ENCODE measurements at regions not wholly inside any gene's neighbourhood (a gene's known extent, or its start where the extent isn't known, plus 50 kb on each side); places are given as distances from the start of the nearest gene placed in this dataset.

GRCh38 chr4:171759274-171759673 lies 53.9 kb upstream of the GALNTL6 start:
- Histone ChIP-seq H3K27me3 (ENCODE audit: control insufficient read depth, insufficient read depth, low read length) (no peaks in the 10 kb centered on the region), H3K4me3 (ENCODE audit: low read length) (no peak overlapping the region), H3K27ac (ENCODE audit: low read length) (no peak overlapping the region), H3K4me1 (ENCODE audit: control insufficient read depth, insufficient read depth, low read length) (no peaks in the 10 kb centered on the region), H3K36me3 (ENCODE audit: control insufficient read depth, insufficient read depth, low read length) (no peaks in the 10 kb centered on the region), H3K9me3 (ENCODE audit: control insufficient read depth, low read depth, low read length) (no peaks in the 10 kb centered on the region)
- WGBS (ENCODE audit: insufficient coverage, low lambda C conversion rate), result no CpG with 5 or more reads among the region's 5 CpGs
- DNase-seq, result no peak

- no peaks in the 10 kb centered on the region for H3K36me3 ChIP-seq (ENCODE audit: control insufficient read depth, insufficient read depth, low read length)
- H3K27me3 ChIP-seq (ENCODE audit: control insufficient read depth, insufficient read depth, low read length), result no peaks in the 10 kb centered on the region
- 100% methylated on average over 1 of the region's 2 CpGs for WGBS (ENCODE audit: insufficient coverage, low lambda C conversion rate)
- no peak overlapping the region for H3K27ac ChIP-seq (ENCODE audit: low read length)
- no peaks in the 10 kb centered on the region for H3K4me1 ChIP-seq (ENCODE audit: control insufficient read depth, insufficient read depth, low read length)
- no peak overlapping the region for H3K4me3 ChIP-seq (ENCODE audit: low read length)
- H3K9me3 ChIP-seq (ENCODE audit: control insufficient read depth, low read depth, low read length), result no peaks in the 10 kb centered on the region
- DNase-seq, result no peak
Measured at GRCh38 chr4:171751538-171751937, 61.7 kb upstream of the GALNTL6 start.

GRCh38 chr4:171746418-171746817 lies 66.8 kb upstream of the GALNTL6 start:
- H3K27ac ChIP-seq (ENCODE audit: low read length), result no peak overlapping the region
- no peak for DNase-seq
- H3K4me3 ChIP-seq (ENCODE audit: low read length), result no peak overlapping the region

GRCh38 chr4:171742436-171742835 lies 70.8 kb upstream of the GALNTL6 start:
- H3K4me3 ChIP-seq (ENCODE audit: low read length), result no peak overlapping the region

More at GRCh38 chr4:171746418-171746817, 66.8 kb upstream of the GALNTL6 start:
- no peaks in the 10 kb centered on the region for H3K27me3 ChIP-seq (ENCODE audit: control insufficient read depth, insufficient read depth, low read length)
- H3K36me3 ChIP-seq (ENCODE audit: control insufficient read depth, insufficient read depth, low read length), result no peaks in the 10 kb centered on the region
- H3K4me1 ChIP-seq (ENCODE audit: control insufficient read depth, insufficient read depth, low read length), result no peaks in the 10 kb centered on the region
- no peaks in the 10 kb centered on the region for H3K9me3 ChIP-seq (ENCODE audit: control insufficient read depth, low read depth, low read length)

GRCh38 chr4:171727185-171727584 lies 86.0 kb upstream of the GALNTL6 start:
- WGBS (ENCODE audit: insufficient coverage, low lambda C conversion rate), result 100% methylated on average over 1 of the region's 1 CpG
- Histone ChIP-seq H3K4me1 (ENCODE audit: control insufficient read depth, insufficient read depth, low read length) (no peaks in the 10 kb centered on the region), H3K4me3 (ENCODE audit: low read length) (no peak overlapping the region), H3K9me3 (ENCODE audit: control insufficient read depth, low read depth, low read length) (peaks cover 5% of the 10 kb centered on the region), H3K27ac (ENCODE audit: low read length) (no peak overlapping the region), H3K27me3 (ENCODE audit: control insufficient read depth, insufficient read depth, low read length) (no peaks in the 10 kb centered on the region), H3K36me3 (ENCODE audit: control insufficient read depth, insufficient read depth, low read length) (no peaks in the 10 kb centered on the region)
- no peak for DNase-seq

More at GRCh38 chr4:171742436-171742835, 70.8 kb upstream of the GALNTL6 start:
- no peaks in the 10 kb centered on the region for H3K9me3 ChIP-seq (ENCODE audit: control insufficient read depth, low read depth, low read length)
- H3K27ac ChIP-seq (ENCODE audit: low read length), result no peak overlapping the region
- no peak for DNase-seq
- WGBS (ENCODE audit: insufficient coverage, low lambda C conversion rate), result 94% methylated on average over 3 of the region's 5 CpGs
- H3K36me3 ChIP-seq (ENCODE audit: control insufficient read depth, insufficient read depth, low read length), result no peaks in the 10 kb centered on the region
- no peaks in the 10 kb centered on the region for H3K4me1 ChIP-seq (ENCODE audit: control insufficient read depth, insufficient read depth, low read length)
- H3K27me3 ChIP-seq (ENCODE audit: control insufficient read depth, insufficient read depth, low read length), result no peaks in the 10 kb centered on the region

- Histone ChIP-seq H3K4me1 (ENCODE audit: control insufficient read depth, insufficient read depth, low read length) (no peaks in the 10 kb centered on the region), H3K4me3 (ENCODE audit: low read length) (no peak overlapping the region), H3K27ac (ENCODE audit: low read length) (no peak overlapping the region), H3K36me3 (ENCODE audit: control insufficient read depth, insufficient read depth, low read length) (no peaks in the 10 kb centered on the region), H3K27me3 (ENCODE audit: control insufficient read depth, insufficient read depth, low read length) (no peaks in the 10 kb centered on the region), H3K9me3 (ENCODE audit: control insufficient read depth, low read depth, low read length) (peaks cover 2% of the 10 kb centered on the region)
- WGBS (ENCODE audit: insufficient coverage, low lambda C conversion rate), result no CpG with 5 or more reads among the region's 2 CpGs
- no peak for DNase-seq
Measured at GRCh38 chr4:171721937-171722336, 91.3 kb upstream of the GALNTL6 start.

- H3K9me3 ChIP-seq (ENCODE audit: control insufficient read depth, low read depth, low read length), result peaks cover 13% of the 10 kb centered on the region
- 94% methylated on average over 2 of the region's 2 CpGs for WGBS (ENCODE audit: insufficient coverage, low lambda C conversion rate)
- H3K27me3 ChIP-seq (ENCODE audit: control insufficient read depth, insufficient read depth, low read length), result no peaks in the 10 kb centered on the region
- no peak for DNase-seq
- H3K27ac ChIP-seq (ENCODE audit: low read length), result no peak overlapping the region
- H3K4me1 ChIP-seq (ENCODE audit: control insufficient read depth, insufficient read depth, low read length), result no peaks in the 10 kb centered on the region
- H3K4me3 ChIP-seq (ENCODE audit: low read length), result no peak overlapping the region
- H3K36me3 ChIP-seq (ENCODE audit: control insufficient read depth, insufficient read depth, low read length), result no peaks in the 10 kb centered on the region
Measured at GRCh38 chr4:171719691-171720090, 93.5 kb upstream of the GALNTL6 start.

- Histone ChIP-seq H3K9me3 (ENCODE audit: control insufficient read depth, low read depth, low read length) (peaks cover 14% of the 10 kb centered on the region), H3K4me3 (ENCODE audit: low read length) (no peak overlapping the region), H3K27ac (ENCODE audit: low read length) (no peak overlapping the region), H3K27me3 (ENCODE audit: control insufficient read depth, insufficient read depth, low read length) (no peaks in the 10 kb centered on the region), H3K4me1 (ENCODE audit: control insufficient read depth, insufficient read depth, low read length) (no peaks in the 10 kb centered on the region), H3K36me3 (ENCODE audit: control insufficient read depth, insufficient read depth, low read length) (no peaks in the 10 kb centered on the region)
- DNase-seq, result no peak
- WGBS (ENCODE audit: insufficient coverage, low lambda C conversion rate), result no CpG with 5 or more reads among the region's 2 CpGs
Measured at GRCh38 chr4:171718665-171719064, 94.5 kb upstream of the GALNTL6 start.

GRCh38 chr4:171718069-171718468 lies 95.1 kb upstream of the GALNTL6 start:
- H3K4me1 ChIP-seq (ENCODE audit: control insufficient read depth, insufficient read depth, low read length), result no peaks in the 10 kb centered on the region
- DNase-seq, result no peak
- no peak overlapping the region for H3K27ac ChIP-seq (ENCODE audit: low read length)
- peaks cover 14% of the 10 kb centered on the region for H3K9me3 ChIP-seq (ENCODE audit: control insufficient read depth, low read depth, low read length)
- WGBS (ENCODE audit: insufficient coverage, low lambda C conversion rate), result no CpG with 5 or more reads among the region's 1 CpG
- H3K27me3 ChIP-seq (ENCODE audit: control insufficient read depth, insufficient read depth, low read length), result no peaks in the 10 kb centered on the region
- no peak overlapping the region for H3K4me3 ChIP-seq (ENCODE audit: low read length)
- no peaks in the 10 kb centered on the region for H3K36me3 ChIP-seq (ENCODE audit: control insufficient read depth, insufficient read depth, low read length)

GRCh38 chr4:171717231-171717741 lies 95.9 kb upstream of the GALNTL6 start:
- no peak for DNase-seq
- Histone ChIP-seq H3K27ac (ENCODE audit: low read length) (no peak overlapping the region), H3K4me1 (ENCODE audit: control insufficient read depth, insufficient read depth, low read length) (no peaks in the 10 kb centered on the region), H3K4me3 (ENCODE audit: low read length) (no peak overlapping the region), H3K9me3 (ENCODE audit: control insufficient read depth, low read depth, low read length) (peaks cover 14% of the 10 kb centered on the region), H3K36me3 (ENCODE audit: control insufficient read depth, insufficient read depth, low read length) (no peaks in the 10 kb centered on the region), H3K27me3 (ENCODE audit: control insufficient read depth, insufficient read depth, low read length) (no peaks in the 10 kb centered on the region)

- Histone ChIP-seq H3K4me3 (ENCODE audit: low read length) (no peak overlapping the region), H3K27ac (ENCODE audit: low read length) (no peak overlapping the region), H3K36me3 (ENCODE audit: control insufficient read depth, insufficient read depth, low read length) (no peaks in the 10 kb centered on the region), H3K27me3 (ENCODE audit: control insufficient read depth, insufficient read depth, low read length) (no peaks in the 10 kb centered on the region), H3K9me3 (ENCODE audit: control insufficient read depth, low read depth, low read length) (peaks cover 14% of the 10 kb centered on the region), H3K4me1 (ENCODE audit: control insufficient read depth, insufficient read depth, low read length) (no peaks in the 10 kb centered on the region)
- no CpG with 5 or more reads among the region's 1 CpG for WGBS (ENCODE audit: insufficient coverage, low lambda C conversion rate)
- DNase-seq, result no peak
Measured at GRCh38 chr4:171715973-171716372, 97.2 kb upstream of the GALNTL6 start.
